Panc1 (cell line): ENCODE measurements at regions not wholly inside any gene's neighbourhood (a gene's known extent, or its start where the extent isn't known, plus 50 kb on each side); places are given as distances from the start of the nearest gene placed in this dataset.

ENCODE experiments used
- ATAC-seq: fragments of 200-7000 bp; cut with Tn5 transposase; 2 replicates; pipeline ENCODE4 v1.9.1; 2020; ENCODE audit warnings: mild to moderate bottlenecking, moderate library complexity
- BruUV-seq: library from RNA; stranded (reverse); fragments of 400-500 nt; replicated peaks from 2 replicates; lab custom pipeline; 2021; lab: Mats Ljungman, UMichigan
- CTCF ChIA-PET: fragments of 300-600 bp; sonication (Branson Sonifier 250); formaldehyde crosslinking; loops from one replicate; lab custom pipeline; 2022; ENCODE audit warnings: antibody characterized with exemption; lab: Charles Lee
- POLR2A ChIA-PET: fragments of 300-600 bp; sonication (Branson Sonifier 250); formaldehyde crosslinking; loops from one replicate; lab custom pipeline; 2022; ENCODE audit warnings: antibody characterized with exemption; lab: Charles Lee
- DNase-seq: peaks from one replicate; pipeline ENCODE4 v3.0.0-alpha.2; 2010; ENCODE audit warnings: low read depth, low spot score
- H3K27ac ChIP-seq: 2 replicates; pipeline ENCODE4 v1.5.1; 2011; ENCODE audit warnings: mild to moderate bottlenecking, low read length, inconsistent platforms
- H3K27me3 ChIP-seq: fragments of 200-500 bp; sonication (Bioruptor generic); 2 replicates; pipeline ENCODE4 v1.6.0; 2014; ENCODE audit warnings: low read length, inconsistent platforms; ENCODE audit not compliant: control insufficient read depth, insufficient read depth
- H3K36me3 ChIP-seq: fragments of 200-500 bp; sonication (Bioruptor generic); 2 replicates; pipeline ENCODE4 v1.5.1; 2014; ENCODE audit warnings: inconsistent platforms, mild to moderate bottlenecking, low read length, moderate library complexity; ENCODE audit not compliant: control insufficient read depth, insufficient read depth
- H3K4me1 ChIP-seq: 2 replicates; pipeline ENCODE4 v1.5.1; 2011; ENCODE audit warnings: inconsistent platforms, mild to moderate bottlenecking, low read length, moderate library complexity; ENCODE audit not compliant: control insufficient read depth, insufficient read depth
- H3K4me3 ChIP-seq, 2 experiments: 2 replicates each; pipeline ENCODE4 v1.5.1; 2011 to 2012; ENCODE audit warnings: low read depth in 2 of 2, low read length in 2 of 2, mild to moderate bottlenecking in 2 of 2, inconsistent platforms in 1 of 2, moderate library complexity in 1 of 2
- H3K9me3 ChIP-seq: fragments of 200-500 bp; sonication (Bioruptor generic); 2 replicates; pipeline ENCODE4 v1.5.1; 2014; ENCODE audit warnings: low read depth, mild to moderate bottlenecking, inconsistent platforms, low read length, moderate library complexity; ENCODE audit not compliant: control insufficient read depth, insufficient read depth
- POLR2AphosphoS5 ChIP-seq: IDR thresholded peaks from 2 replicates; pipeline ENCODE4 v1.6.1; 2012; ENCODE audit warnings: mild to moderate bottlenecking, low read depth, low read length, moderate library complexity
- SIN3A ChIP-seq: IDR thresholded peaks from 2 replicates; pipeline ENCODE4 v1.6.1; 2012; ENCODE audit warnings: low read depth, mild to moderate bottlenecking, low read length, moderate library complexity, borderline replicate concordance; ENCODE audit not compliant: insufficient read depth
- TCF7L2 ChIP-seq: IDR thresholded peaks from 2 replicates; pipeline ENCODE4 v1.6.1; 2011; ENCODE audit warnings: mild to moderate bottlenecking, low read depth, low read length, inconsistent platforms
- in situ Hi-C: cut with HindIII; loops from 2 replicates; pipeline ENCODE4 v1.10.0; 2016; ENCODE audit warnings: low sequenced_read_pairs, low pct_unique_long_range_greater_than_20kb
- intact Hi-C: fragments of 100-400 bp; cut with micrococcal nuclease; formaldehyde crosslinking; loops from one replicate; pipeline ENCODE4 v1.10.0; 2022; ENCODE audit not compliant: unreplicated experiment
- TF ChIP-seq, protein P1 (sequence below), 2 experiments: IDR thresholded peaks; 2 replicates each; pipeline ENCODE4 v1.6.1; 2011 to 2012; ENCODE audit warnings: low read depth in 2 of 2, control low read depth in 1 of 2, low read length in 1 of 2, mild to moderate bottlenecking in 1 of 2, moderate library complexity in 1 of 2; ENCODE audit not compliant: insufficient read depth in 1 of 2
- TF ChIP-seq, protein P2 (sequence below): fragments of 450-650 bp; IDR thresholded peaks from 2 replicates; pipeline ENCODE4 v1.5.1; 2017; ENCODE audit warnings: mild to moderate bottlenecking

DNA sequence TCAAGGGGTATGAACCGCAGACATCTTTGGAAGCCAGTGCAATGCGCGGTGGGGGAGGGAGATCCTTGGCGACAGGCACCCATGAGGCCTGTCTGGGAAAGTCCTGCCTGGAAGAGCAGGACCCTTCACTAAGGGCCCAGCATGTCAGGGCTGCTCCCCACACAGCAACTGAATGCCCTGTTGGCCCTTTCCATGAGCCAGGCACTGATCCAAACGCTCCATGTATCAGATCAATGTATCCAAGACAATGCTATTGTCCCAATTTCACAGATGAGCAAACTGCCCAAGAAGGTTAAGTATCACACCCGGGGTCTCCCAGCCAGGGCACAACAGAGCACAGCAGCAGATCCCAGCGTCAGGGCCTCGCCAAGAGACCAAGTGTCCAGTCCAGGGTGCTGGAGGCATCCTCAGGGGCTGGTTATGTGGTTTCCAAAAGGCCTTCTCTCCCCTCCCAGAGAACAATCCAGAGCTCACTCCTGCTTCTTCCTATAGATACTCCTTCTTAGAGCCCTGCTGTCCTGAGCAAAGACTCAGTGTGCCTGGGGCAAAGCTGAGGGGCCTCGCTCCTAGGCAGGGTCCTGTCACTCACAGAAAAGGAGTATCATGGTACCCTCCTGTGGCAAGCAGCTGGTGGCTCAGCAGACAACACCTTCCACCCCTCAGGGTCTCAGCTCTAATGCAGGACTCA is 328.0 kb downstream of the NPHP4 start:
- BruUV-seq: no TSS peak
- ATAC-seq (no peak), DNase-seq (no peak)
- TF ChIP-seq SIN3A (no peak), TCF7L2 (no peak), POLR2AphosphoS5 (no peak)
- TF ChIP-seq, protein P1, sequence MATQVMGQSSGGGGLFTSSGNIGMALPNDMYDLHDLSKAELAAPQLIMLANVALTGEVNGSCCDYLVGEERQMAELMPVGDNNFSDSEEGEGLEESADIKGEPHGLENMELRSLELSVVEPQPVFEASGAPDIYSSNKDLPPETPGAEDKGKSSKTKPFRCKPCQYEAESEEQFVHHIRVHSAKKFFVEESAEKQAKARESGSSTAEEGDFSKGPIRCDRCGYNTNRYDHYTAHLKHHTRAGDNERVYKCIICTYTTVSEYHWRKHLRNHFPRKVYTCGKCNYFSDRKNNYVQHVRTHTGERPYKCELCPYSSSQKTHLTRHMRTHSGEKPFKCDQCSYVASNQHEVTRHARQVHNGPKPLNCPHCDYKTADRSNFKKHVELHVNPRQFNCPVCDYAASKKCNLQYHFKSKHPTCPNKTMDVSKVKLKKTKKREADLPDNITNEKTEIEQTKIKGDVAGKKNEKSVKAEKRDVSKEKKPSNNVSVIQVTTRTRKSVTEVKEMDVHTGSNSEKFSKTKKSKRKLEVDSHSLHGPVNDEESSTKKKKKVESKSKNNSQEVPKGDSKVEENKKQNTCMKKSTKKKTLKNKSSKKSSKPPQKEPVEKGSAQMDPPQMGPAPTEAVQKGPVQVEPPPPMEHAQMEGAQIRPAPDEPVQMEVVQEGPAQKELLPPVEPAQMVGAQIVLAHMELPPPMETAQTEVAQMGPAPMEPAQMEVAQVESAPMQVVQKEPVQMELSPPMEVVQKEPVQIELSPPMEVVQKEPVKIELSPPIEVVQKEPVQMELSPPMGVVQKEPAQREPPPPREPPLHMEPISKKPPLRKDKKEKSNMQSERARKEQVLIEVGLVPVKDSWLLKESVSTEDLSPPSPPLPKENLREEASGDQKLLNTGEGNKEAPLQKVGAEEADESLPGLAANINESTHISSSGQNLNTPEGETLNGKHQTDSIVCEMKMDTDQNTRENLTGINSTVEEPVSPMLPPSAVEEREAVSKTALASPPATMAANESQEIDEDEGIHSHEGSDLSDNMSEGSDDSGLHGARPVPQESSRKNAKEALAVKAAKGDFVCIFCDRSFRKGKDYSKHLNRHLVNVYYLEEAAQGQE (IDR thresholded peaks at IDR 0.05; ENCODE audit: insufficient read depth in 1 of 2, low read depth in 2 of 2, low read length in 1 of 2): no peak
- in situ Hi-C loops: no loop called here
- no peaks in the 10 kb centered on the region; the same call in 1 of the 2 replicates for H3K27me3 ChIP-seq
- no peaks in the 10 kb centered on the region for H3K9me3 ChIP-seq
- H3K27ac ChIP-seq: no peak overlapping the region
- H3K4me1 ChIP-seq: no peaks in the 10 kb centered on the region
- no peak overlapping the region for H3K4me3 ChIP-seq
- intact Hi-C loops: no loop called here
- ChIA-PET CTCF (no interaction called here), POLR2A (no interaction called here)
- H3K36me3 ChIP-seq: no peaks in the 10 kb centered on the region

DNA sequence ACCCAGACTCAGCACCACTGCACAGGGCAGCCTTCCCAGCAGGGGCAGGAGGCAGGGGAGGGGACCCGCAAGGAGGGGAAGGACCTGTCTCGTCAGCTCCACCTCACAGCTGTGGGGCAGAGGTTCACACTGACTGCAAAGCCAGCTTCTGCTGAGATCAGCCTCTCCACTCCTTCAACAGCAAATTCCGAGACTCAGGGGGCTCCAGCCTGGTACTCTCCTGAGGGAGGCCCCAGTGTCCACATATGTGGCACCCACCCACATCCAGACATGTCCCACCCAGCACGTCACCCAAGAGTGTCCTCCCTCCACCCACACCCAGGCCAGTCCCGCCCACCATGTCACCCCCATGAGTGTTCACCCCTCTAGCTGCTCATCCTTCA is 329.5 kb downstream of the NPHP4 start:
- H3K27me3 ChIP-seq: no peaks in the 10 kb centered on the region; the same call in 1 of the 2 replicates
- intact Hi-C loops: no loop called here
- no peak overlapping the region for H3K4me3 ChIP-seq
- in situ Hi-C loops: no loop called here
- TF ChIP-seq TCF7L2 (no peak), SIN3A (no peak), POLR2AphosphoS5 (no peak)
- TF ChIP-seq, protein P2, sequence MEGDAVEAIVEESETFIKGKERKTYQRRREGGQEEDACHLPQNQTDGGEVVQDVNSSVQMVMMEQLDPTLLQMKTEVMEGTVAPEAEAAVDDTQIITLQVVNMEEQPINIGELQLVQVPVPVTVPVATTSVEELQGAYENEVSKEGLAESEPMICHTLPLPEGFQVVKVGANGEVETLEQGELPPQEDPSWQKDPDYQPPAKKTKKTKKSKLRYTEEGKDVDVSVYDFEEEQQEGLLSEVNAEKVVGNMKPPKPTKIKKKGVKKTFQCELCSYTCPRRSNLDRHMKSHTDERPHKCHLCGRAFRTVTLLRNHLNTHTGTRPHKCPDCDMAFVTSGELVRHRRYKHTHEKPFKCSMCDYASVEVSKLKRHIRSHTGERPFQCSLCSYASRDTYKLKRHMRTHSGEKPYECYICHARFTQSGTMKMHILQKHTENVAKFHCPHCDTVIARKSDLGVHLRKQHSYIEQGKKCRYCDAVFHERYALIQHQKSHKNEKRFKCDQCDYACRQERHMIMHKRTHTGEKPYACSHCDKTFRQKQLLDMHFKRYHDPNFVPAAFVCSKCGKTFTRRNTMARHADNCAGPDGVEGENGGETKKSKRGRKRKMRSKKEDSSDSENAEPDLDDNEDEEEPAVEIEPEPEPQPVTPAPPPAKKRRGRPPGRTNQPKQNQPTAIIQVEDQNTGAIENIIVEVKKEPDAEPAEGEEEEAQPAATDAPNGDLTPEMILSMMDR: no peak
- TF ChIP-seq, protein P1 (IDR thresholded peaks at IDR 0.05; ENCODE audit: insufficient read depth in 1 of 2, low read depth in 2 of 2, low read length in 1 of 2): no peak
- CTCF ChIA-PET: no interaction called here
- no peaks in the 10 kb centered on the region for H3K36me3 ChIP-seq
- H3K4me1 ChIP-seq: no peaks in the 10 kb centered on the region
- BruUV-seq: no TSS peak
- ATAC-seq: no peak
- no peak overlapping the region for H3K27ac ChIP-seq
- POLR2A ChIA-PET: no interaction called here
- DNase-seq: no peak
- no peaks in the 10 kb centered on the region for H3K9me3 ChIP-seq
